ENCODE measurements at regions not wholly inside any gene's neighbourhood (a gene's known extent, or its start where the extent isn't known, plus 50 kb on each side); places are given as distances from the start of the nearest gene placed in this dataset.

DNA sequence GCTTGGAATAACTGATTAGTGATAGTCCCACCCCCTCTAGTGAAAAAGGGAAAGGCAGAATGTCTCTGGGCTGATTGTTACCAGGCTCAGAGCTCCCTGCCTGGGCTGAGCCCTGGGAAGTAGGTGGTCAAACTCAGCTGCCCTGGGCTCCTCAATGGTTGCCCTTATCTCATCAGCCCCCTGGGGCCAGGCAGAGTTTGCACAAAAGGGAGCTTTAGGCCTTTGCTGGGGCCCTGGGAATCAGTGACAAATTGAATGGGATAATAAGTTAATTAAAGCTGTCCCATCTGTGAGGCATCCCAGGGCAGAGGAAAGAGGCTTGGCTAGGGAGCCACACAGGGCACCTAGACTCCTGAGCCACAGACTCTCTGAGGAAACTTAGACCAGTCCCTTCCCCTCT lies 89.0 kb downstream of the EFNB1 start:
- DNase-seq: no peak

DNA sequence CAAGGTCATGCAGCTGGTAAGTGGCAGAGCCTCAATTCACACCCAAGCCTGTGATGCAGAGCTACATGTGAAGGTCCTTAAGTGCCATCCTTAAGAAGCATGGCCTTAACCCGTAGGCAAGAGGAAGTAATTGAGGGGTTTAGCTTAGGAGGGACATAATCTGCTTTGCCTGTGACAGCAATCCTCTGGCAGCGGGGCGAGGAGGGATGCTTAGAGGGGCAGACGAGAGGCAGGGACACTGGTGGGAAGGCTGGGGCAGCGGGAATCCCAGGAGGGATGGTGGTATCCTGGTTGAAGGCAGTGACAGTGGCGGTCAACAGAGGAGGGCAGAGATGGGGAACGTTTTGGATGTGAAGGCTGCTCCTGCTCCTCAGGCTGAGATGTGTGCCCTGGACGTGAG lies 88.1 kb downstream of the EFNB1 start:
- no peak for DNase-seq

DNA sequence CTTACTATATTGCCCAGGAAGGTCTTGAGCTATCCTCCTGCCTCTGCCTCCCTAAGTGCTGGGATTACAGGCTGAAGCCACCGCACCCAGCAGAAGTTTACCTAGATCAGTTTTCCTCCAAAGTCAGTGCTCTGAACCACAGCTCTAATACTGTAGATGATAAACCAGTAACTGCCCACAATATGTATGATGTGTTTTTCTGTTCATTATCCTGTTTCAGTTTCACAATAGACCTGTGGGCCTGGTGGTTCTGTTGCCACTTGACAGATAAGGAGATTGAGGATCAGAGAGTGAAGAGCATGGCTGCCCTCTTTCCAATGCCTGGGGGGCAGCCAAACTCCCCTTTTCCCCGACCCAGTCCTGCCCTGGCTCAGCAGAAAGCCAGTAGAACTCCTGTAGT lies 87.0 kb downstream of the EFNB1 start:
- no peak for DNase-seq

DNA sequence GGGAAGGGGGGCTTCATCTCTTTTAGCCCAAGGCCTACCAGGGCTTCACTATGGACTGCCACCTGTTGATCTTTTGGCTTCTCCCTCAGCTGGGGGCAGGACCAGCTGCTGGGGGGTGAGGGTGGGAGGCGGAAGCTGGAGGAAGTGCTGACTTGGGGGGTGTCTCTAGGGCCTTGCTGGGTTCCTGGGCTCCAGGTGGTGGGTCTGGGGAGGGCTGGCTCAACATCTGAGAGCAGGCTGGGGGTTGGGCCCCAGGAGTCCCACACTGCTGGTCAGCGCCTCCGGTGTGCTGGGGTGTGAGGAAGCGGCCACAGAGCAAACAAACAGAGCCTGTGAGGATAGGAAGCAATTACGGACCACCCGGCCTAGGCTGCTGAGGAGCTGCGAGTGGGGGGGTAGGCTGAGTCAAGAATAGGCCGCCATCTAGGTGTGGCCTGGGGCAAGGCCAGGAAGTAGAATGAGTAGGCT lies 85.7 kb downstream of the EFNB1 start:
- DNase-seq: no peak

DNA sequence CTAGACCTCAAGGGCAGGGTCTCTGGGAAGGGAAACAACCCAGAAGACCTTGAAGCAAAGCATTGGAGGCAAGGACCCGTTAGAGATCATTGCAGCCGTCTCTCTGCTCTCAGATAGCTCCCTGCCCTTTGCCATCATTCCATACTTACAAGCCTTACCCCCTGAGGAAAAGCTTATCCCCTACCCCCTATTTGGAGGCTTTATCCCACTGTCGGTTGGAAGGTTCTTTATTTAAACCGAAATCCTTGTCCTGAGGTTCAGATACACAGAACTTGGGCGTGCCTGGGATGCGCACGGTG lies 84.4 kb downstream of the EFNB1 start:
- no peak for DNase-seq

DNA sequence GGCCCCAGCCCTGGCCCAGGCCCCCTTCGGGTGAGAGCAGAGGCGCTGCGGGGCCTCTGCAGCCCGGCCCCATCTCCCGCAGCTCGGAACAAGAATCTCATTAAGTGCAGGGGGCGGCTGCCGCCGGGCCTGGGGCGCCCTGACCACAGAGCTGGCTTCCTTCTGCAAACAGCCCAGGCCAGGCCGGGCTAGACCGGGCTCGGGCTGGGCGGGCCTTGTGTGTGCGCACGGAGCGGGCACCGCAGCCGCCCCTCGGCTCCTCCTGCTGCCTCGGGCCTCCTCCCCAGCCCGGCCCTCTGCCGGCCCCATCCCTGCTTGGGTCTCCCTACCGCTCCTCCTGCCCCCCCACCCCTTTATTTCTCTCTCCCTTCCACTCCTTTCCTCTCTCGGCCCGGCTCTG lies 83.3 kb downstream of the EFNB1 start:
- DNase-seq: no peak

DNA sequence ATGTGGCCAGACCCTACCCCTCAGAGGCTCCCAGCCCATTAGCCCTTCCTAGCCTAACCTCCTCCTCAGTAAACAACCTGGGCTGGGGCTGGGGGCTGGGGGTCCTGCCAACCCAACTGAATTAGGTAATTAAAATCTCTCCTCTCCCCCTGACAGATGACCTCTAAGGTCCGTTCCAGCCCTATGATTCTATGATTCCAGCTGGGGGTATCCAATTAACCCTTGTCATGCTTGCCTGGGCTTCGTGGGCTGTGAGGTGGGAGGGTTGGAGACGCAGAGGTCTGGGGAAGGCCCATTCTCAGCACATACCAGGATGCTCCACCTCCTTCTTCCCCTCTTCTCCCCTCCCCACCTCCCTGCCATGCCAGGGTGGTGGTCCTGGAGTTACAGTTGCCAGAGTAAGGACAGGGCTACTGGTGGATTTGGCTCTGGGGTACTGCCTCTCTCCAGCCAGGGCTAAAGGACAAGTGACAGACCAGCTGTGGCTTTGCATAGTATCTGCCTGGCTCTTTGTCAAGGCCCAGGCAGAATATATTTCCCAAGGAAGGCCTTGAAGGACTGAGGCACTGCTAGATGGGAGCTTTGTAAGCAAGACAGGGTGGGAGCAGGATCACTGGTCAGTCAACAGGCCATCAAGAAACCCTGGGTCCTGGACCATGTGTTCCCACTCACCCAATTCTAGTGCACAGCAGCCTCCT lies 82.1 kb downstream of the EFNB1 start:
- no peak for DNase-seq

DNA sequence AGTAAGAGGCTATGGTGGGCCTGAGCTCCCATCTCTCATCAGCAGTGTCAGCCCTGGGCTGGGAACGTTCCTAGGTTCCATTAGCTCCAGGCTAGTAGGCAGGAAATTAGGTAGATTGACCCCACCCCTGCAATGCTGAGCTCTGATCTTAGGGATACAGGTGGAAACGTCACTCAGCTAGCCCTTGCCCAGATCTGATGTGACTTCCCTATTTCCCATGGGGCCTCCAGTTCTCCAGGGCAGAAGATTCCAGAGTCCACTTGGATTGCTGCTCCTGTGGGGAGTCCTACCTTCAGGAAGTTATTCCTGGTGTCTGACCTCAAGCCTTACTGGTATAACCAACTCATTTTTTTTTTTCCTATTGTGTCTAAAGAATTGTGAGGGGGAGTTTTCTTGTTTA lies 81.1 kb downstream of the EFNB1 start:
- no peak for DNase-seq

DNA sequence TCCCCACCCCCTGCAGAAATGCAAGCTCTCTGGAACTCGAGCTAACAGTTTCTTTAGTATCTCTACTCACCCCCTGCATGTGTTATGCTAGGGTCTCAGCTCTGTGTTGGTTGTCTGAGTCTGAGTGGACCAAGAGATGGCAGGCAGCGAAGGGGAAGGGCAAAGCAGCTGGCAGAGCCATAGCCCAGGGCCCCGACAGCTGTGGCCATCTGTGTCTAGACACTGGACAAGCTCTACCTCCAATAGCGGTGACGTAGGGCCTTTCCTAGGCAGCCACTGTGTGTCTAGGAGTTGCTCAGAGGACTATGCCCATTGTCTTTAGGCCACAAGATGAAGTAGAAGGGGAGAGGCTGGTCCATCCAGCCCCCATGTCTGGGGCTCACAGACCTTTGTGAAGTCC lies 79.2 kb downstream of the EFNB1 start:
- DNase-seq: no peak

DNA sequence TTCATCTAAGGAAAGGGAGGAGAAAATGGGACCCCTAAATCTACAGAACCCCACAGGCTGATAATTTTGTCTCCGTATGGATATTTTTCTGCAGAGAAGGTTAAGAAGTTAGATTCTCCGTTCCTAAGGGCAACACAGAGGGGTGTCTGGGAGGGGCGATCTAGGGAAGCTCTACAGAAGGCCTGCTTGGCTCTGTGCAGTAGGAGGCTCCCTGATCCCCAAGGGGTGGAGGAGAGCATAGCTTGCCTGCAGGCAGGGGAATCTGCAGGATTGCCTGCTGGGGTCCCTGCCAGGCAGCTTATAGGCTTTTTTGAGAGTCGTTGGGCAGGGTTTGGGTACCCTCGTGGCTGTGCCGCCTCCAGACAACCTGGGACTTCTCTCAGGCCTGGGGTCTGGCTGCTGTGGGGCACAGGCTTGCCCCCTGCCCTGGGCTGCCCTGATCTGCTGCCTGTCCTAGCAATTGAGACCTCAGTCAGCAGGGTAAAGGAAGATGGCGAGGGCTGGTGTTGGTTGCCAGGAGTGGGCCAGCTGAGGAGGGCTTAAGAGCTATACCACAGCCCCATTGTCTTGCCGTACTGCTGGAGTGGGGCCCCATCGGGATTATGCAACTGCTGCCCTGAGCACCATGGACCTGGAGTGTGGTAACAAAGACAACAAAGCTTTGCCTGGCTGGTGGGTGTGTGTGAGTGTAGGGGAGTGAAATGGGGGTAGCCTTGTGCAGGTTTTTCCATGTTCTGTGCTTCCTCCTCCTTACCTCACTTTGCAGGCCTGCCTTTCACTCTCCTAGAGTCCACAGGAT lies 74.1 kb downstream of the EFNB1 start:
- no peak for DNase-seq

DNA sequence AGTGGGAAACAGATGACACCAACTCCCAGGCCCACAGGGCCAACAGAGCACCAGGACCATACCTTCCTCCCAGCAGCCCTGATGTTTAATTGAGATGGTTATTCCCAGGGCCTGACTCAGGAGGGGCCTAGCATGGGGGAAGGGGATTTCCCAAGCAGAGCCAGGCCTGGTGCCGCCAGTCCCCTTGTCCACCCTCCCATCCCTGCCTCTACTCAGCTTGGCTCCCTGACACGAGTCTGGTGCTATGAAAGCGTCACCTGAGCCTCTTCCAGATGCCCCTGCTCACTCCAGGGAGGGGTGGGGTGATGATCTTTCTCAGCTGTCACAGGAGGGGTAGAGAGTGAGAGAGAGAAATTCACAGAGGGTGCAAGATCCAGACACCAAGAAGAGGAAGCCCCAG lies 72.7 kb downstream of the EFNB1 start:
- DNase-seq: no peak

DNA sequence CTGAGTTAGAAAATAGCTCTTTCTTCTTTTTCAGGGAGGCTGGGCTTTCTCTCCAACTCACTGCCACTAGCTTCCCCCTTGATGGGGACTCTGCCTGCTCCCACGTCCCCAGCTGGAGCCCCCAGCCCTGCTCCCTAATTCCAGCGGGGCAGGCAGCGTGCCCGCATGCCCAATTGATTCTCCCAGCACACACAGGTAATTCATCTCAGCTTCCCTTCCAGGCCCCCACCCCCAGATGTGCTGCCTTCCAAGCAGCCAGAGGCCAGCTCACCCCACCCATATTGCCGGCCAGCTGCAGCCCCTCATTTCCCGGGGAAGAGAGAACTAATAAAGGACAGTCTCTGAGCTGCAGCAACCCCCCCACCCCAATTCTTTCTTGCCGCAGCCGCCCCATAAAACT lies 69.8 kb downstream of the EFNB1 start:
- no peak for DNase-seq

DNA sequence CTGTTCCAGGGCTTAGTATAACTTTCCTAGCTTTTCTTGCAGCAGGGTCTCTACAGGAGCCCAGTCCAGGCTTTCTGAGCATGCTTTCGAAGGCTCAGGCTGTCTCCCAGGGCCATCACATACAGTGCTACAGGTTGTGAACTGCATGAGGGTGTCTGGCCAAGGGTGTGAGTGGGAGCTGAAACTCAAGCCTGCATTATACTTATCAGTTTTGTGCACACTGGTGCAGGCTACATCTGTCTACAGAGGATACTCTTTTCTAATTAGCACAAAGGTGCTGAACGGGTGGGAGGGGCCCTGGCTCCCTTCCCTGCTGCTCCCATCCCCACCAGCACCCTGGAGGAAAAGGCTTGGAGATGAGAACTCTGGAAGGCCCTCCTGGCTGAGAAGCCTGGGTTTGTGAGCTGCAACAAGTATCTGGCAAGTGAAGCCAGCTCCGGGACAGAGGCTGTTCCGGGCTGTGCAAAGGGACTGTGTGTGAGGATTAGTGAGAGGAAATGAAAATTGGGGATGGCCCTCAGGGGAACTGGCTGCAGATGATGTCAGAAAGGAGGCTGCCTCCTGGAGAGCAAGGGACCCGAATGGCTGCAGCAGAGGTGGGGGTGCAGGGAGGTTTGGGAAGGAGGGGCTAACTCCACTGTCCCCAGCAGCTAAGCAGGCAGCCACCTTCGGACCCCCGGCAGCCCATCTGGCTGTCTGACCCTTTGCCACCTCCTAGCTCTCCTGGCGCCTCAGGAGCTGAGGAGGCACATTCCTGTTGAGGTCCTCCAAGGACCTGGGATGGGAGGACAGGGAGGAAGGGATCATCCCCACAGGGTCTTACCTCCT lies 68.5 kb downstream of the EFNB1 start:
- DNase-seq: no peak

DNA sequence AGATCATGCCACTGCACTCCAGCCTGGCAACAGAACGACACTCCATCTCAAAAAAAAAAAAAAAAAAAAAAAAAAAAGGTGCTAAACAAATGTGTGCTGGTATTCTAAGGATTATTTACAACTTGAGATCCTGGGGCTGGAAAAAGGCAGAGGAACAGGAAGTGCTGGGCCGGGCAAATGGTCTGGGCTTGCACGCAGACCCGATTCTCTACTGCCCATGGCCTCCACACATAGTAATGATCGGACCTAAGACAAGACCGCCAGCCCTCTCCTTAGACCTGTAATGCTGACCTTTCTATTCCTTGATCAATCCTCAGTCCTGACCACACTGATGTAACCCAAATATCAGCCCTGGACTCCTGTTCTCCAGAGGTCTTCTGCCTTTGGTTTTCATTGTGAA lies 67.8 kb downstream of the EFNB1 start:
- no peak for DNase-seq

DNA sequence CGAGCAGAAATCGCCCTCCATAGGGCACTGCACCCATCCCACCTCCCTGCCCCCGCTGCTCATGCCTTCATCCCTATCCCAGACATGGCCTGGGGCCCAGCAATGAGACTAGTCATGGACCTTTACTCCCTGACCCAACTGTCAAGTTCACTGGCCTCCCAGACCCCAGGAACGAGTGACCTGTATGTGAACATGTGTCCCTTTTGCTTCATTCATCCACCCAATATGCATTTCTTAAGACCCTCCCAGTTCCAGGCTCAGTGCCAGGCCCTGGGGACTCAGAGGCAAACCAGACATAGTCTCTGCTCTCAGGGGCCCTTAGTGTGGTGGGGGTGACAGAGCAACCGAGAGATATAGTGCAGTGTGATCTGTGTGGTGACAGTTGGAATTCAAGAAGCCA lies 67.0 kb downstream of the EFNB1 start:
- DNase-seq: no peak

DNA sequence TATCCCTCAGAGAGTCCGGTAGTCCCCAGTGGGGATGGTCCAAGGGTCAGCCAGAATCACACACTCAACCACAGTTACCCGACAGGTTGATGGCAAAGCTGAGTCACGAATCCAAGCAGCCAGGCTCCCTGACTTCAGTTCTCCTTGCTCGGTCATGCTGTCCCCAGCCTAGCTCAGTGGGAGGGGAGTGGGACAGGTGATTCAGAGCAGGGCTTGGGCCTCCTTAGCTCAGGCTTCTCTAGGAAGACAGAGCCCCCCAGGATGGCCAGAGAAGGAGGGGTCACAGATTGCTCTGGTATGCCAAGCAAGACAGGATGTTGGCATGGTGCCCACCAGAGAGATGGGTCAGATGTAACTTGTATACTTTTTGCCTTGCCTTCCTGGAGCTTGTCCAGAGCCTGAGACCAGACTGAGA lies 66.5 kb downstream of the EFNB1 start:
- DNase-seq: no peak

DNA sequence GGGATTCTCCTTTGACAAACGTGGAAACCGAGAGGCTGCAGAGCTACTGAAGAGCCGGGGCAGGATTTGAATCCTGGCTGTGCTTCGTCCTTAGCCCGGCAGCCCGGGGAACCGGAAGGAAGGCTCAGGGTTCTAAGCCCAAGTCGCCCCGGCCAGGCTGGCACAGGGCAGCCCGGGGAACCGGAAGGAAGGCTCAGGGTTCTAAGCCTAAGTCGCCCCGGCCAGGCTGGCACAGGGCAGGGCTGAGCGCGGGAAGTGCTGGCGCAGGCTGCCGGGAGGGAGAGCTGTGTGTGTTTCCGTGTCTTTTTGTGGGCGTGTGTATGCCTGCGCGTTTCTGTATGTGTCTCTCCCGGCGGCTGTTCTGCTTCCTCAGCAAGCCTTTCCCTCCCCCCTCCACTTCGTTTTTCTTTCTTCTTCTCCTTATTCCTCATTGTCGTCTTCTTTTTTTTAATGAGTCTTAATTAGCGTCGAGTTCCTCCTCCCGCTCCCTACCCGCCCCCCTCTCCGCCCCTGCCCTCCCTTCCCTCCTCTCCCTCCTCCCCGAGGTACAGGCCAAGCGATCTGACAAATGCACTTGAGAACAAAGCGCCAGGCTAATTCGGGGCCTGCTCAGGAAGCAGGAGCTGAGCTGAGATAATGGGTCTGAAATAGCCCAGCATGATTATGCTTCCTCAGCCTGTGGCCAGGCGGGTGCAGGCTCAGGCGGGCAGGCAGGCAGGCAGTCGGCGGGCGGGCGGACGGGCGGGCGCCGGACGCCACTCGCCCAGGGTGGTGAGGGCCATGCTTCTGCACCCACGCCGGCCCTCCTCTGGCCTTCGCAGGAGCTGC lies 65.9 kb downstream of the EFNB1 start:
- DNase-seq: peak; percentile 66

DNA sequence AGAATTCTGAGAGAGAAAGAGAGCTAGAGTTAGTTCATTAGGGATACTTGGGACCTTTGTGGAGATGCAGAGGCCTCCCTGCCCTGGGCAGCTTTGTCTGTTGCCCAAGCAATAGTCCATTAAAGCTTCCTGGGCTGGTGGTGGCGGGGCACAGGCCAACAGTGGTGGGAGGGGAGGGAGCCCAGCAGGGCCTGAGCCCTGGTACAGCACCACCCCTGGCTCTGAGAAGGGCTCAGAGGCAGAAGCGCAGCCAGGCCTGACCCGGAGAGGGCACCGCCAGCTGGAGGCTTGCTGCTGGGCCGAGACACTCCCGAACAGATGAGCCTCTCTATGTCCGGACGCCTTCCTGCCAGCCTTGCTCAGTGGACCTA lies 65.3 kb downstream of the EFNB1 start:
- DNase-seq: no peak

DNA sequence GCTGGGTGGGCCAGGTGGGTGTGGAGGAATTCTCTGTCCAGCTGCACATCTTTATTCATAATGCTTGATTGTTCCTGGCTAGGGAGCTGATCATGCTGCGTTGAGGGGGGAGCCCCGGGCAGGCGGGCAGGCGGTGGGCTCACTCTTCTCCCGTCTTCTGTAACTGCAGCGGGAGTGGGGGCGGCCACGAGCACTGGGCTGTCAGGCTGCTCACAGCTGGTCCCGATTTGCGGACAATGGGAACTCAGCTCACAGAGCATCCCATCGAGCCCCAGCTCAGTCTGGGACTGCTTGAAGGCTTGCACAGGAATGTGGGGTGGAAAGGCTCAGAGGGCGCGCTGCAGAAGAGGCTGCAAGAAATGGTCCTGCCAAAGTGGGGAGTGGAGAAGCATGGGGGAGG lies 63.8 kb downstream of the EFNB1 start:
- DNase-seq: no peak

DNA sequence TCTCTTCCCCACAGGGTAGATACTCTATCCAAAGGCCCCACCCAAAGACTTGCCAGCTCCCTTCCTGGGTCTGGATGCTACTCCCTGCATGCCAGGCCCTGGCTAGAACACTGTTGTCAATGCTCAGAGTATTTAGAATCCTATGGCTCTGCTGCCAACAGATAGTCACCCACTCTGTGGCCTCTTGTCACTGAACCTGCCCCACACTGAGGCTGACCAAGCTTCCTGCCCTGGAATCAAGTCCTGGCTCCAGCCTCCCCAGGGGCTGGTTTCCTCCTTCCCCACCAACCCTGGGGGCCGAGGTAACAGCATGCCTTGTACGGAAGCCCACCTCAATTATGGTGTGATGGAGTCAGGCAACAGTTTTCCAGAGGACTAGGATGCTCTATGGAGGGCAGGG lies 63.3 kb downstream of the EFNB1 start:
- DNase-seq: no peak

Measured in NCI-H1436 treated with DMSO at 0.1 percent for 48 hours (cell line).